ENCODE measurements at regions not wholly inside any gene's neighbourhood (a gene's known extent, or its start where the extent isn't known, plus 50 kb on each side); places are given as distances from the start of the nearest gene placed in this dataset.

DNA sequence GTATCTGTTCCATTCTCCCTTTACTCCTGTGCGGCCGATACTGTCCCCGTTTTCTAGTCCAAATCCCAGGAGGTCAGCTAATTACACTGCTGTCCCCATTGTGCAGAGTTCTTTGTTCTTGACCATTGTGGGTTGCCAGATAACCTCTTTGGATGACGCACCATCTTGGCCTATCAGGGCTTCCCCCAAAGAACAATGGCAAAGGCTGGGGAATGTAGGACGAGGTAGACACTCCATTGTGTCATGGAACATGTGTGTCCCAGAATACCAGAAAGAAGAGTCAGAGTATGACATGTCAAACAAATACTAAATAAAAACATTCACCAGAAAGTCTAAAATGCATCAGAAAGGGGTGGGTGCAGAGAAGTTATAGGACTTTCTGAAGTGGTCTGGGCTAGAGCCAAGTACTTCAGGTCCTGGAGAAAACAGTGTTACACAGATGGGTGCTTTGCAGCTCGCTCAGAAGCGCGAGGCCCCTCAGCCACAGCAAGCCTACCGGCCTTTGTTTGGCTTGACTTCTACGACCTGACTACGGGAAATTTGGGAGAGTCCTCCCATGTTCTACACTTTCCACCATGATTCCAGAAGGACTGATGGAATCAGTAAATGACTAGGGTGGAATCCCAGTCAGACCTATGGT, 83.2 kb upstream of the SSBP2 start (continued):
- TF ChIP-seq ASH2L (IDR thresholded peaks at IDR 0.05; ENCODE audit: borderline replicate concordance, low read depth): no peak
- TF ChIP-seq ZNF384 (IDR thresholded peaks at IDR 0.05; ENCODE audit: borderline replicate concordance, low read depth, low read length): no peak
- TF ChIP-seq, protein P1, sequence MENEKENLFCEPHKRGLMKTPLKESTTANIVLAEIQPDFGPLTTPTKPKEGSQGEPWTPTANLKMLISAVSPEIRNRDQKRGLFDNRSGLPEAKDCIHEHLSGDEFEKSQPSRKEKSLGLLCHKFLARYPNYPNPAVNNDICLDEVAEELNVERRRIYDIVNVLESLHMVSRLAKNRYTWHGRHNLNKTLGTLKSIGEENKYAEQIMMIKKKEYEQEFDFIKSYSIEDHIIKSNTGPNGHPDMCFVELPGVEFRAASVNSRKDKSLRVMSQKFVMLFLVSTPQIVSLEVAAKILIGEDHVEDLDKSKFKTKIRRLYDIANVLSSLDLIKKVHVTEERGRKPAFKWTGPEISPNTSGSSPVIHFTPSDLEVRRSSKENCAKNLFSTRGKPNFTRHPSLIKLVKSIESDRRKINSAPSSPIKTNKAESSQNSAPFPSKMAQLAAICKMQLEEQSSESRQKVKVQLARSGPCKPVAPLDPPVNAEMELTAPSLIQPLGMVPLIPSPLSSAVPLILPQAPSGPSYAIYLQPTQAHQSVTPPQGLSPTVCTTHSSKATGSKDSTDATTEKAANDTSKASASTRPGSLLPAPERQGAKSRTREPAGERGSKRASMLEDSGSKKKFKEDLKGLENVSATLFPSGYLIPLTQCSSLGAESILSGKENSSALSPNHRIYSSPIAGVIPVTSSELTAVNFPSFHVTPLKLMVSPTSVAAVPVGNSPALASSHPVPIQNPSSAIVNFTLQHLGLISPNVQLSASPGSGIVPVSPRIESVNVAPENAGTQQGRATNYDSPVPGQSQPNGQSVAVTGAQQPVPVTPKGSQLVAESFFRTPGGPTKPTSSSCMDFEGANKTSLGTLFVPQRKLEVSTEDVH (IDR thresholded peaks at IDR 0.05; ENCODE audit: low read depth, partially characterized antibody): no peak
- TF ChIP-seq, protein P2, sequence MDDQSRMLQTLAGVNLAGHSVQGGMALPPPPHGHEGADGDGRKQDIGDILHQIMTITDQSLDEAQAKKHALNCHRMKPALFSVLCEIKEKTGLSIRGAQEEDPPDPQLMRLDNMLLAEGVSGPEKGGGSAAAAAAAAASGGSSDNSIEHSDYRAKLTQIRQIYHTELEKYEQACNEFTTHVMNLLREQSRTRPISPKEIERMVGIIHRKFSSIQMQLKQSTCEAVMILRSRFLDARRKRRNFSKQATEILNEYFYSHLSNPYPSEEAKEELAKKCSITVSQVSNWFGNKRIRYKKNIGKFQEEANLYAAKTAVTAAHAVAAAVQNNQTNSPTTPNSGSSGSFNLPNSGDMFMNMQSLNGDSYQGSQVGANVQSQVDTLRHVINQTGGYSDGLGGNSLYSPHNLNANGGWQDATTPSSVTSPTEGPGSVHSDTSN (IDR thresholded peaks at IDR 0.05; ENCODE audit: insufficient replicate concordance, low read depth, low read length): no peak
- TF ChIP-seq, protein P3, sequence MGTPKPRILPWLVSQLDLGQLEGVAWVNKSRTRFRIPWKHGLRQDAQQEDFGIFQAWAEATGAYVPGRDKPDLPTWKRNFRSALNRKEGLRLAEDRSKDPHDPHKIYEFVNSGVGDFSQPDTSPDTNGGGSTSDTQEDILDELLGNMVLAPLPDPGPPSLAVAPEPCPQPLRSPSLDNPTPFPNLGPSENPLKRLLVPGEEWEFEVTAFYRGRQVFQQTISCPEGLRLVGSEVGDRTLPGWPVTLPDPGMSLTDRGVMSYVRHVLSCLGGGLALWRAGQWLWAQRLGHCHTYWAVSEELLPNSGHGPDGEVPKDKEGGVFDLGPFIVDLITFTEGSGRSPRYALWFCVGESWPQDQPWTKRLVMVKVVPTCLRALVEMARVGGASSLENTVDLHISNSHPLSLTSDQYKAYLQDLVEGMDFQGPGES (IDR thresholded peaks at IDR 0.05): no peak
- TF ChIP-seq CHD1 (IDR thresholded peaks at IDR 0.05; ENCODE audit: low read depth, low read length): no peak
- no peak for TF ChIP-seq NFYB (IDR thresholded peaks at IDR 0.05; ENCODE audit: insufficient read depth, low read depth, low read length)
- TF ChIP-seq, protein P4, sequence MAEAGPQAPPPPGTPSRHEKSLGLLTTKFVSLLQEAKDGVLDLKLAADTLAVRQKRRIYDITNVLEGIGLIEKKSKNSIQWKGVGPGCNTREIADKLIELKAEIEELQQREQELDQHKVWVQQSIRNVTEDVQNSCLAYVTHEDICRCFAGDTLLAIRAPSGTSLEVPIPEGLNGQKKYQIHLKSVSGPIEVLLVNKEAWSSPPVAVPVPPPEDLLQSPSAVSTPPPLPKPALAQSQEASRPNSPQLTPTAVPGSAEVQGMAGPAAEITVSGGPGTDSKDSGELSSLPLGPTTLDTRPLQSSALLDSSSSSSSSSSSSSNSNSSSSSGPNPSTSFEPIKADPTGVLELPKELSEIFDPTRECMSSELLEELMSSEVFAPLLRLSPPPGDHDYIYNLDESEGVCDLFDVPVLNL (IDR thresholded peaks at IDR 0.05; ENCODE audit: low read depth, low read length): no peak

All from GM12878 (cell line).